ENCODE measurements at regions not wholly inside any gene's neighbourhood (a gene's known extent, or its start where the extent isn't known, plus 50 kb on each side); places are given as distances from the start of the nearest gene placed in this dataset.
A peak's percentile ranks its signal among the peaks of the same experiment; 100 is the strongest.

- Histone ChIP-seq H2AFZ (ENCODE audit: control insufficient read depth, low read length) (no peak overlapping the region), H3K27ac (ENCODE audit: control insufficient read depth, insufficient read depth, low read length) (no peak overlapping the region), H4K20me1 (ENCODE audit: control insufficient read depth, extremely low read depth, insufficient read depth, low read length) (no peaks in the 10 kb centered on the region), H3K9me1 (ENCODE audit: control insufficient read depth, extremely low read depth, insufficient read depth, low read length) (no peaks in the 10 kb centered on the region), H3K4me1 (ENCODE audit: control insufficient read depth, extremely low read depth, insufficient read depth, low read length) (peaks cover 9% of the 10 kb centered on the region), H3K36me3 (ENCODE audit: control insufficient read depth in 2 of 2, extremely low read depth in 1 of 2, insufficient read depth in 2 of 2, low read length in 2 of 2) (no peaks in the 10 kb centered on the region), H3K79me2 (ENCODE audit: control insufficient read depth, insufficient read depth, low read length) (no peaks in the 10 kb centered on the region), H3K9me3 (ENCODE audit: control insufficient read depth, low read depth, low read length) (no peaks in the 10 kb centered on the region), H3K4me2 (ENCODE audit: control insufficient read depth, extremely low read depth, insufficient read depth, low read depth, low read length) (no peak overlapping the region), H3K9ac (ENCODE audit: control insufficient read depth, extremely low read depth, insufficient read depth, low read length) (no peak overlapping the region), H3K27me3 (ENCODE audit: control insufficient read depth, extremely low read depth, insufficient read depth, low read length) (peaks cover 3% of the 10 kb centered on the region), H3K4me3 (ENCODE audit: control insufficient read depth in 2 of 3, extremely low read depth in 1 of 3, insufficient read depth in 2 of 3, low read depth in 1 of 3, low read length in 3 of 3) (no peak overlapping the region)
- no peak for FAIRE-seq
- TF ChIP-seq, protein P1, sequence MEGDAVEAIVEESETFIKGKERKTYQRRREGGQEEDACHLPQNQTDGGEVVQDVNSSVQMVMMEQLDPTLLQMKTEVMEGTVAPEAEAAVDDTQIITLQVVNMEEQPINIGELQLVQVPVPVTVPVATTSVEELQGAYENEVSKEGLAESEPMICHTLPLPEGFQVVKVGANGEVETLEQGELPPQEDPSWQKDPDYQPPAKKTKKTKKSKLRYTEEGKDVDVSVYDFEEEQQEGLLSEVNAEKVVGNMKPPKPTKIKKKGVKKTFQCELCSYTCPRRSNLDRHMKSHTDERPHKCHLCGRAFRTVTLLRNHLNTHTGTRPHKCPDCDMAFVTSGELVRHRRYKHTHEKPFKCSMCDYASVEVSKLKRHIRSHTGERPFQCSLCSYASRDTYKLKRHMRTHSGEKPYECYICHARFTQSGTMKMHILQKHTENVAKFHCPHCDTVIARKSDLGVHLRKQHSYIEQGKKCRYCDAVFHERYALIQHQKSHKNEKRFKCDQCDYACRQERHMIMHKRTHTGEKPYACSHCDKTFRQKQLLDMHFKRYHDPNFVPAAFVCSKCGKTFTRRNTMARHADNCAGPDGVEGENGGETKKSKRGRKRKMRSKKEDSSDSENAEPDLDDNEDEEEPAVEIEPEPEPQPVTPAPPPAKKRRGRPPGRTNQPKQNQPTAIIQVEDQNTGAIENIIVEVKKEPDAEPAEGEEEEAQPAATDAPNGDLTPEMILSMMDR (optimal IDR thresholded peaks at IDR 0.05 in 1 of 3, IDR thresholded peaks at IDR 0.05 in 1 of 3, conservative IDR thresholded peaks at IDR 0.05 in 1 of 3; ENCODE audit: extremely low read depth in 1 of 3, insufficient read depth in 2 of 3, low read length in 3 of 3): peak in 1 of 3 experiments; percentile 0
- TF ChIP-seq EZH2 (IDR thresholded peaks at IDR 0.05; ENCODE audit: low read length): no peak
- DNase-seq (ENCODE audit: low read depth, low spot score): no peak
- dilution Hi-C loops (cut with MboI; ENCODE audit: extremely low pct_ligation_motif_present, low sequenced_read_pairs): loop anchor here (10.0 kb wide), 1 partner anchor 130 kb away; no protein-coding TSS in a partner anchor
Measured at GRCh38 chr17:37844977-37845293, 79.3 kb upstream of the TBC1D3K start.

- no peak overlapping the region for H3K4me2 ChIP-seq (ENCODE audit: control insufficient read depth, extremely low read depth, insufficient read depth, low read depth, low read length)
- DNase-seq (ENCODE audit: low read depth, low spot score): no peak
- no peaks in the 10 kb centered on the region for H3K79me2 ChIP-seq (ENCODE audit: control insufficient read depth, insufficient read depth, low read length)
- TF ChIP-seq EZH2 (IDR thresholded peaks at IDR 0.05; ENCODE audit: low read length): no peak
- TF ChIP-seq, protein P1 (optimal IDR thresholded peaks at IDR 0.05 in 1 of 3, IDR thresholded peaks at IDR 0.05 in 1 of 3, conservative IDR thresholded peaks at IDR 0.05 in 1 of 3; ENCODE audit: extremely low read depth in 1 of 3, insufficient read depth in 2 of 3, low read length in 3 of 3): peak; percentile 66 to 85 (median 80)
- no peak for FAIRE-seq
- peaks cover 6% of the 10 kb centered on the region for H3K27me3 ChIP-seq (ENCODE audit: control insufficient read depth, extremely low read depth, insufficient read depth, low read length)
- dilution Hi-C loops (cut with MboI; ENCODE audit: extremely low pct_ligation_motif_present, low sequenced_read_pairs): loop anchor here (10.0 kb wide), 1 partner anchor 130 kb away; no protein-coding TSS in a partner anchor
- H3K9me1 ChIP-seq (ENCODE audit: control insufficient read depth, extremely low read depth, insufficient read depth, low read length): no peaks in the 10 kb centered on the region
- peaks cover 9% of the 10 kb centered on the region for H3K4me1 ChIP-seq (ENCODE audit: control insufficient read depth, extremely low read depth, insufficient read depth, low read length)
- no peaks in the 10 kb centered on the region for H3K36me3 ChIP-seq (ENCODE audit: control insufficient read depth in 2 of 2, extremely low read depth in 1 of 2, insufficient read depth in 2 of 2, low read length in 2 of 2)
- no peak overlapping the region for H3K4me3 ChIP-seq (ENCODE audit: control insufficient read depth in 2 of 3, extremely low read depth in 1 of 3, insufficient read depth in 2 of 3, low read depth in 1 of 3, low read length in 3 of 3)
- no peak overlapping the region for H2AFZ ChIP-seq (ENCODE audit: control insufficient read depth, low read length)
- H3K9ac ChIP-seq (ENCODE audit: control insufficient read depth, extremely low read depth, insufficient read depth, low read length): no peak overlapping the region
- H3K27ac ChIP-seq (ENCODE audit: control insufficient read depth, insufficient read depth, low read length): no peak overlapping the region
- no peaks in the 10 kb centered on the region for H3K9me3 ChIP-seq (ENCODE audit: control insufficient read depth, low read depth, low read length)
- H4K20me1 ChIP-seq (ENCODE audit: control insufficient read depth, extremely low read depth, insufficient read depth, low read length): no peaks in the 10 kb centered on the region
Measured at GRCh38 chr17:37844158-37844976, 79.8 kb upstream of the TBC1D3K start.

Data from keratinocyte (primary cell).